Immature natural killer cell (primary cell): ENCODE measurements at regions not wholly inside any gene's neighbourhood (a gene's known extent, or its start where the extent isn't known, plus 50 kb on each side); places are given as distances from the start of the nearest gene placed in this dataset.
"Not testable (repeated sequence)": the region's sequence is repeated elsewhere in the genome, so short reads cannot be mapped to it uniquely, and the experiment has no call there.

Experiments
- DNase-seq, 3 donors: peaks; one replicate each; pipeline ENCODE4 v3.0.0; 2022; ENCODE audit warnings: mixed read lengths in 1 of 3
- H3K27ac Mint-ChIP-seq, 6 donors: one replicate each; pipeline ENCODE4 v1.8.0; 2020; ENCODE audit warnings: mixed read lengths in 6 of 6, mild to moderate bottlenecking in 5 of 6, inconsistent platforms in 4 of 6, moderate library complexity in 3 of 6
- H3K27me3 Mint-ChIP-seq, 3 donors: one replicate each; pipeline ENCODE4 v1.8.0; 2020 to 2021; ENCODE audit warnings: low read depth in 3 of 3, mild to moderate bottlenecking in 3 of 3, mixed read lengths in 3 of 3, moderate library complexity in 3 of 3, inconsistent platforms in 1 of 3
- H3K36me3 Mint-ChIP-seq, 3 donors: one replicate each; pipeline ENCODE4 v1.8.0; 2020; ENCODE audit warnings: mixed read lengths in 3 of 3, inconsistent platforms in 2 of 3, mild to moderate bottlenecking in 2 of 3
- H3K4me1 Mint-ChIP-seq, 2 donors: one replicate each; pipeline ENCODE4 v1.8.0; 2020; ENCODE audit warnings: inconsistent platforms in 2 of 2, mild to moderate bottlenecking in 2 of 2, mixed read lengths in 2 of 2, moderate library complexity in 1 of 2
- H3K4me3 Mint-ChIP-seq, 5 donors: one replicate each; pipeline ENCODE4 v1.8.0; 2020; ENCODE audit warnings: mild to moderate bottlenecking in 5 of 5, mixed read lengths in 5 of 5, inconsistent platforms in 3 of 5, moderate library complexity in 3 of 5
- H3K9me3 Mint-ChIP-seq, 6 donors: one replicate each; pipeline ENCODE4 v1.8.0; 2020; ENCODE audit warnings: mild to moderate bottlenecking in 6 of 6, mixed read lengths in 6 of 6, inconsistent platforms in 4 of 6, moderate library complexity in 3 of 6

DNA sequence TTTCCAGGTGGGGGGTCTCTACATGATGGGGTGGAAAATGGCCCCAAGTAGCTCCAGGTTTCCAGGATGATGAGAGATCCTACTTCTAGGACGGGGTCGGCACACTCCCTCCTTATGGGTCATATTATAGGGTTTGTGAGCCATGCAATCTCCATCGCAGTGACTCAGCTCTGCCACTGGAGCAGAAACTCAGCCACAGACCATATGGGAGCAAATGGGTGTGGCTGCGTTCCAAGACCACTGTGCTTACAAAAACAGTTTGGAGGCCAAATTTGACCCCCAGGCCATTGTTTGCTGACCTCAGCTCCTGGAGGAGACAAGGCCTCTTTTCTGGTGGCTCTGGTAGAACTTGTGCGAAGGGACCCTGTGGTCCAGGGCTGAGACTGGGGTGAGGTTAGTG is 92.7 kb upstream of the CRYM start:
- H3K4me3 Mint-ChIP-seq, H3K4me1 Mint-ChIP-seq, H3K9me3 Mint-ChIP-seq, DNase-seq, H3K27me3 Mint-ChIP-seq, H3K27ac Mint-ChIP-seq, H3K36me3 Mint-ChIP-seq: not testable (repeated sequence)

DNA sequence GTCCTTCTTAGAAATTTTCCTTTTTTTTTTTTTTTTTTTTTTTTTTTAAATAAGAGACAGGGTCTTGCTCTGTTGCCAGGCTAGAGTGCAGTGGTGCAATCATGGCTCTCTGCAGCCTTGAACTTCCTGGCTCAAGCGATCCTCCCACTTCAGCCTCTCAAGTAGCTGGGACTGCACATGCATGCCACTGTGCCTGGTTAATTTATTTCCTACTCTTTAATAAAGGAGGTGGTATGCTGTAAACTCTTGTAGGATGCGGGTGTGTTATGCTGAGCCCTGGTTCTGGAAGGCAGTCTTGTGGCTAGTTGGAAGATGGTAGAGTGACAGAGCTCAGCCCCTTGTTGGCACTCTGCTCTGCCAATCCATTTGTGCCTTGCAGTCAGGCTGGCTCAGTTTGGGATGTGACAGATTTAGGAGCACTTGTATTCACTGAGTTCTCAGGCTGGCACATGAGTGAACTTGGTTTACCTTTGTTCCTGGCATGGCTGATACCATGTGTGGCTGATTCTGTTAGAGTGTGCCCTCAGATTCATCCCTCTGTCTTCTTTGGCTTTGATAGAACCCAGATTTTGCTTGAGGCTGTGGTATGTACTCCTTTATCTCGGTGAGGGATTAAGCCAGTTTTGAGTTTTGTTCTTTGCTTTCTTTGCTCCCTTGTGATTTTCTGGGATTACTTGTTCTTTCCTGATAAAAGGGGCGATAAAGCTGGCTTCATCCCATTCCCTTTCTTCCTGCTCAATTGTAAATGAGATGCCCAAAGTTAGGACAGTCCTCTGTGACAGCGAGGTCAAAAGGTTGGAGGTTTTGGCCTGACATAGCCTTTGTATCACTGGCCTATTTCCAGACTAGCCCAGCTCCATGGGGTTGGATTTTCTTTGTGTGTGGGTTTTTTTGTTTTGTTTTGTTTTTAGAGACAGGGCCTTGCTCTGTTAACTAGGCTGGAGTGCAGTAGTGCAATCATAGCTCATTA is 91.2 kb upstream of the CRYM start:
- H3K4me3 Mint-ChIP-seq, DNase-seq, H3K27ac Mint-ChIP-seq, H3K4me1 Mint-ChIP-seq, H3K36me3 Mint-ChIP-seq, H3K9me3 Mint-ChIP-seq, H3K27me3 Mint-ChIP-seq: not testable (repeated sequence)

DNA sequence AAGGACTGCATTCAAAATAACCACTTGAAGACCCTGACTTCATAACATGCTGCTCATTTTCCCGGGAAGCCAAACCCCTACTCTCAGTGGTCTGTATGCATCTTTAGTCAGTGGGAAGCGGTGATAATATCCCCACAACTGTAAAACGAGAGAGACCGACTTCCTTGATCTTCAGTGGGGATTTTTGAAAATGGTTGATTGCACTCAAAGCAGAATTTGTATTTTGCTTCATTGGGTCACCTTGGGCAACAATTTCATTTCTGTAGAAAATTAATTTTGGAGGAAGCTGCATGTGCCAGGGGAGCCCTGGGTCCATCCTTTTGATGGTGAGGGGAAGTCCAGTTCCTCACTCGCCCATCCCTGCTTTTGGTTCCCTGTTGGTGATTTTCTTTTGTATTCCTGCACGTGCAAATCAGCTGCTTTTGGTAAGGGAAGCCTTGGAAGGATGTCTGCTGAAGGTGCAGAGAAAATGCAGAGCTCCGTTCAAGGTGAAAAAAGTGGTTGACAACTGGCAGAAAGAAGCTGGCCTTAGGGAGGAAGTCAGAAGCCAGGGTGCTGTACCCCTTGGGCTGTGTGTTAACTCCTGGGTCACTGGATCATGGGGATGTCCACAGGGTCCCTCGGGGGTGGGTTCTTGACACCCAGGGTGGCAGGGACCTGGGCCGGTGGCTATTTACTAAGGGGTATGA is 89.8 kb upstream of the CRYM start:
- not testable (repeated sequence) for H3K27ac Mint-ChIP-seq, DNase-seq, H3K4me1 Mint-ChIP-seq, H3K36me3 Mint-ChIP-seq, H3K4me3 Mint-ChIP-seq, H3K27me3 Mint-ChIP-seq, H3K9me3 Mint-ChIP-seq

DNA sequence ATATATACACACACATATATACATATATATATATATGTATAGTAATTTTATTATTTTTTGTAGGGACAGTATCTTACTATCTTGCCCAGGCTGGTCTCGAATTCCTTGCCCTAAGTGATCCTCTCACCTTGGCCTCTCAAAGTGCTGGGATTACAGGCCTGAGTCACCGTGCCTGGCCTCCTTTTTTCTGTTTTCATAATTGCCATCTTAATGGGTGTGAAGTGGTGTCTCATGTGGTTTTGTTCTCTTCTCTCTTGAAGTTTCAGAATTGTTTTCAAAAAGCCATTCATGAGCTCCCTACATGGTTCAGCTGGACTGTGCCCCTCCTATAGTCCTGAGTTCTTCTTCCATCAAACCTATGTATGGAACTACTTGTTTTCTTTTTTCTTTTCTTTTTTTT is 88.9 kb upstream of the CRYM start:
- H3K9me3 Mint-ChIP-seq, DNase-seq, H3K4me3 Mint-ChIP-seq, H3K4me1 Mint-ChIP-seq, H3K27ac Mint-ChIP-seq, H3K27me3 Mint-ChIP-seq, H3K36me3 Mint-ChIP-seq: not testable (repeated sequence)

DNA sequence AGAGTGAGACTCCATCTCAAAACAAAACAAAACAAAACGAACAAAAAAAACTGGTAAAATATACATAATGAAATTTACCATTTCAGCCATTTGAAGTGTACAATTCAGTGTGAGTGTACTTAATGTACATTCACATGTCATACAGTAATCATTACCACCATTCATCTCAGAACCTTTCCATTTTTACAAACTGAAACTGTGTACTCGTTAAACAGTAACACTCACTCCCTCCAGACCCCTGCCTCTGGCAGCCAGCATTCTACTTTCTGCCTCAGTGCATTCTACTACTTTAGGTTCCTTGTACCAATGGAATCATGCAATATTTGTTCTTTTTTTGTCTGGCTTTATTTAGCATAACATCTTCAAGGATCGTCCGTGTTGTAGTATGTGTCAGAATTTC is 87.5 kb upstream of the CRYM start:
- not testable (repeated sequence) for H3K4me1 Mint-ChIP-seq, H3K9me3 Mint-ChIP-seq, DNase-seq, H3K27ac Mint-ChIP-seq, H3K36me3 Mint-ChIP-seq, H3K4me3 Mint-ChIP-seq, H3K27me3 Mint-ChIP-seq

DNA sequence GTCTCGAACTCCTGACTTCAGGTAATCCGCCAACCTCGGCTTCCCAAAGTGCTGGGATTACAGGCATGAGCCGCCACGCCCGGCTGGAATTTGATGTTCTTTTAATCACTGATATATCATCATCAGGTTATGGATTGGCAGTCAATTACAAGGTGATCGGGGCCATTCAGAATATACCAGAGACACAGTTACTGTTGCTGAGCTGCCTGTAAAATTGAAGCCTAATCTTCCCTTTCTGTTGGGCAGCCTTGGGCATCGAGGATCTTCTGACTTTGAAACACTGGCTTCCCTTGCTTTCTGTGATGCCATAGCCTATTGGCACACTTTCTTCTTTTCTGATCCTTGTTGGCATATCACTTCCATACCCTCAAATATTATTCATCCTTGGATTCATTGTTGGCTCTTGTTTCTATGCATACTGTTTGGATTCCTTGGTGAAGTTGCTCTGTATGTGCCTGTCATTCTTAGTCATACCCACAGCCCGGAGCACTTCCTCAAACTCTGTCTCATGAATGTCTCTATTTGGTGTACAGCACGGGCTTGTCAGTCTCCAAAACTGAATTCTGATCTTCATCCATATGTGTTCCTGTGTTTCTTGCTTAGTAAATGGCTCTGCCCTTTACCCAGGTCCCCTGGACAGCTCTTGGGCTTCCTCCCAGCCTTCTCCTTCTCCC is 85.6 kb upstream of the CRYM start:
- not testable (repeated sequence) for H3K27me3 Mint-ChIP-seq, H3K27ac Mint-ChIP-seq, H3K36me3 Mint-ChIP-seq, H3K9me3 Mint-ChIP-seq, H3K4me3 Mint-ChIP-seq, DNase-seq
- H3K4me1 Mint-ChIP-seq: peaks cover 9 to 11% of the 10 kb centered on the region in 2 donors

DNA sequence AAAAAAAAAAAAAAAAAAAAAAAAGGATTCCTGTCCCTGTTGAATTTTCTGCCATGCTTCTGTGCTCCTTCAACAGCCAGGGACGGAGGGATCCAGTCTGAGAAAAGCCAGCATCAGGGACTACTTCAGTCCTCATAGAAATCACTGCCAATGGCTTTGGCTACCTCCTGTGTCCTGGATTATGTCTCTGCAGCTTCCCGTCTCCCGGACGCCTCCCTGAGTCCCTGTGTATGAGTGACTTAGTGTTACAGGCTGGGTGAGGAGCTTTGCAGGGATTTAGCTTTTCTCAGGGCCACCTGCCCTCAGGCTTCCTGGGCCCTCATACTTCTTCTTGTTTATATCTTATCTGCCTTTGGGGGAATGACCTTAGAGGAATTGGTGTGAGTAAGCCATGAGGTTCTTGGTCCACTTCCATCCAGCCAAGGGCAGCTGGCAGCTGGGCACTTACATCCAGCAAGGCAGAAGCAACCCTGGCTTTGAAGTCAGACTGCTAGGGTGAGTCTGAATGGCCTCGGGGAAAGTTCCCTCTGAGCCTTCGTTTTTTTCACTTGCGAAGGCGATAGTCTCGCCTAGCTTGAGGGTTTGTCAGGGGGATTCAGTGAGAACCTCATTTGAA is 83.6 kb upstream of the CRYM start:
- not testable (repeated sequence) for H3K27me3 Mint-ChIP-seq, H3K9me3 Mint-ChIP-seq, H3K36me3 Mint-ChIP-seq, H3K4me3 Mint-ChIP-seq, H3K27ac Mint-ChIP-seq, DNase-seq
- peaks cover 9 to 11% of the 10 kb centered on the region in 2 donors for H3K4me1 Mint-ChIP-seq

DNA sequence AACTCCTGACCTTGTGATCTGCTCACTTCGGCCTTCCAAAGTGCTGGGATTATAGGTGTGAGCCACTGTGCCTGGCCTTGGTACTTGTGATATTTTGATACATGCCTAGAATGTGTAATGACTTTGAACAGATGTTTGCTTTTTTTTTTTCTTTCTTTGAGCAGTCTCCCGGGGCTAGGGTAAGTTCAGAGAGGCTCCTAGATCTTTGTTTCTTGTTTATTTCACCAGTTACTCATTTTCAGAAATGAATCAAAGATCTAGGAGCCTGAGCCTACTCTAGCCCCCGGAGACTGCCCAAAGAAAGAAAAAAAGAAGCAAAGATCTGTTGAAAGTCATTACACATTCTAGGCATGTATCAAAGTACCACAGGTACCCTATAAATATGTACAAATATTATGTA is 83.0 kb upstream of the CRYM start:
- H3K4me3 Mint-ChIP-seq, DNase-seq, H3K9me3 Mint-ChIP-seq, H3K27ac Mint-ChIP-seq, H3K27me3 Mint-ChIP-seq, H3K36me3 Mint-ChIP-seq: not testable (repeated sequence)
- peaks cover 9 to 11% of the 10 kb centered on the region in 2 donors for H3K4me1 Mint-ChIP-seq

DNA sequence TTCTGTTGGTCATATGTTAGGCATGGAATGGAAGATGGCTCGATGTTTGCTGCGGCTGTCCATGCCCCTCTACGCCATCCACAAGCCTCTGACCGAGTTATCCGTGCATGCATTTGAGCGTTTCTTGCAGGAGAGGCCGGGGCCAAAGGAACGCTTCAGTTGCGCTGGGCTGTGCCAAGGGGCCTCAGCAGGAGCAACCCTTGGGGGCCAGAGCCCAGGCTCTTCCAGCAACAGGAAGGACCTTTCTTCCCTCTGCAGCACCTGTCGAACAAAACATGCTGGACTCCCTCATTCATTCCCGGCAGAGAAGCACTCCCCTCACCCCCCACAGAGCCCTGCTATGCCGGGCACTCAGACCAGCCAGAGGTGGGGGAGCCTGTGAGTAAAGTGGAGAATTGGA is 81.4 kb upstream of the CRYM start:
- Mint-ChIP-seq H3K4me1 (peaks cover 9 to 11% of the 10 kb centered on the region in 2 donors), H3K27ac (peak overlapping the region in 1 of 6 donors; percentile 34)
- H3K4me3 Mint-ChIP-seq, H3K36me3 Mint-ChIP-seq, DNase-seq, H3K27me3 Mint-ChIP-seq, H3K9me3 Mint-ChIP-seq: not testable (repeated sequence)

DNA sequence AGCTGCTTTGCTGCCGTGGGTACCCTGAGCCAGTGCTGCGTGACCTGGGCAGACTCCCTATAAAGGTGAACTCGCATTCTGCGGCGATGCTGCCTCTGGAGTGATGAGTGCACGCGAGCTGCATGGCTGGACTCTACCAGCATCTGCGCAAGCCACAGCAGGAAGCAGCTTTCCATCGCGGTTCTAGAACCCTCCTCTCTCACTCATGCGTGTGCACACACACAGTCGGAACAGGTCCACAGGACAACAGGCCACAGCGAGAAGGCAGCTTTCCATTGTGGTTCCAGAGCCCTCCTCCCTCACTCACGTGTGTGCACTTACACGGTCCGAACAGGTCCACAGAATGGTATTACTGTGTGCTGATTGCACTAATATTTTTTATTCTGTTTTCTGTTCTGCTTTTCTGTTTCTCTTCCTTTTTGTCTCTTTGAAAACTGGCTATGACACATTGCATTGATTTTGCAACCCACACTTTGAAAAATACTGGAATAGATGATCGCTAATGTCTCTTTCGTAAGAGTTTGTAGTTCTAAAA is 80.2 kb upstream of the CRYM start:
- not testable (repeated sequence) for H3K9me3 Mint-ChIP-seq, H3K27me3 Mint-ChIP-seq, H3K27ac Mint-ChIP-seq, DNase-seq, H3K36me3 Mint-ChIP-seq, H3K4me3 Mint-ChIP-seq
- H3K4me1 Mint-ChIP-seq: peaks cover 9 to 11% of the 10 kb centered on the region in 2 donors

DNA sequence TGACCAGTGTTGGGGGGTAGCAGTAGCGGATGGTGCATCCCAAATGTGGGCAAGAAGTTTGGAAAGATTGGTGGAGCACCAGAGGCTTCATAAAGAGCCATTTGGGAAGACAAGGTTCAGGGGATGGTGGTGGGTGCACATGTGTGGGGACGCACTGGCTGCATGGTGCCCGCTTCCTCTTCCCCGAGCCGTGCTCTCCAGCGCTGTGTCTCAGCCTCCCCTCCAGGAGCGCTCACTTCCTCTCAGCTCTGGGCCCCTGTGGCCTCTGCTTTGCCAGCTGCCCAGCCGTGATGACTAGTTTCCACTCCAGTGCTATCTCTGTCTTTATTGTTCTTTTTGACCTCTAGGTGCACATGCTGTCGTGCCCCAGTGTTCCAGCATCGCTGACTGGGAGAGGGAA is 78.2 kb upstream of the CRYM start:
- H3K36me3 Mint-ChIP-seq, H3K9me3 Mint-ChIP-seq, H3K27ac Mint-ChIP-seq, DNase-seq, H3K4me3 Mint-ChIP-seq, H3K27me3 Mint-ChIP-seq: not testable (repeated sequence)
- peaks cover 9 to 11% of the 10 kb centered on the region in 2 donors for H3K4me1 Mint-ChIP-seq

DNA sequence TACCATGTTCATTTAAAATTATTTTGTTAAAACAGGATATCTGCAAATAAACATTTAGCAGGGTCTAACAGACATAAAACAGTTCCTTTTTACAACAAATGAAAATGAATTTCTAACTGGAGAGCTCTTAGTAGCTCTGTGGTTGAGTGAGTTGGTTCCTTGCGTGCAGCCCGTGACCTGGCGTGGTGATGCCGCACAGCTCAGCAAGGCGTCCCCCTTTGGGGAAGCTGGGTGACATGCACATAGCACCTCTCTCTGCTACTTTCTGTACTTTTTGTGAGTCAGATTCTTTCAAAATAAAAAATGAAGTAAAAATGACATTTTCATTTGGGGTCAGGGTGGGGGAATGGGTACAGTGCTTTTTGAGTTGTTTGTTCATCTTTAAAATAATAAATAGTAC is 73.3 kb upstream of the CRYM start:
- not testable (repeated sequence) for H3K4me3 Mint-ChIP-seq, H3K27me3 Mint-ChIP-seq, H3K27ac Mint-ChIP-seq, H3K9me3 Mint-ChIP-seq, H3K4me1 Mint-ChIP-seq, DNase-seq, H3K36me3 Mint-ChIP-seq

DNA sequence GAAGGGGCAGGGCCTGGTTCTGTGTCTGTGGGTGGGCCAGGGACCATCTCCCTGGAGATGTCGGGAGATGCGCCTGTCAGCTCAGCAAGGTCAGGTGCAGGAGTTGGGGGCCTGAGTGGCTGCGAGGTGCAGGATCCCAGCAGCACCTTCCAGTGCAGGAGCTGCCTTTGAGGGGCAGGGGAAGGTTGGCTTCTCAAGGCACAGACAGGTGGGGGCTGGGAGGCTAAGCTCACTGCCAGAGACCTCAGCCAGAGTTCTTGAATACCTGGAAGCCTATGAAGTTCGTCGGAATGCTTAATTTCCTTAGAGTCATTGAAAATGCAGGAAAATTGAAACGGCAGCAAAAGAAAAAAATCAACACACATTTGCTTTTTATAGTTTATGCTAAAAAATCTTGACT is 72.8 kb upstream of the CRYM start:
- not testable (repeated sequence) for H3K27ac Mint-ChIP-seq, H3K36me3 Mint-ChIP-seq, H3K4me3 Mint-ChIP-seq, DNase-seq, H3K9me3 Mint-ChIP-seq, H3K27me3 Mint-ChIP-seq, H3K4me1 Mint-ChIP-seq

DNA sequence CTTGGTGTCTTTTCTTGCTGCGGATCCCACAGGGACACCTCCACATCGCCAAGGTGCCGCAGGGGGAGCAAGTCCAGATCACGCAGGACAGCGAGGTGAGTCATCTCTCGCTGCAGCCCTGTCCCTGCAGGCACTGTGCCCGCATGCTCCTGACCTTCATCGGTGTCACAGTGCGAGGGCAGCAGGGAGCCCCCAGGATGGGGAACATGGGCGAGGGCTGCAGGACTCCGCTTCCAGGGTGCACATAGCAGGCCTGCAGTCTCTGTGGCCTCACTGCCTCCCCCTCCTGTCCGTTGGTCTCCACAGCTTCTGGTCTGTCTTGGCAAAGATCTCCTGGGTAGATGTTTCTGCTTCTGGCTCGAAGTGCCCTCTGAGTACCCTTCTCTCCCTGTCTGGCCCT is 71.2 kb upstream of the CRYM start:
- not testable (repeated sequence) for H3K27me3 Mint-ChIP-seq, H3K27ac Mint-ChIP-seq, H3K4me3 Mint-ChIP-seq, H3K9me3 Mint-ChIP-seq, H3K4me1 Mint-ChIP-seq, DNase-seq, H3K36me3 Mint-ChIP-seq
